PC-3 (cell line): ENCODE measurements at regions not wholly inside any gene's neighbourhood (a gene's known extent, or its start where the extent isn't known, plus 50 kb on each side); places are given as distances from the start of the nearest gene placed in this dataset.

Experiments used
- ATAC-seq: fragments of 200-7000 bp; cut with Tn5 transposase; 2 replicates; pipeline ENCODE4 v1.9.1; 2020; ENCODE audit warnings: mild to moderate bottlenecking, moderate library complexity
- BruUV-seq: library from RNA; stranded (reverse); fragments of 400-500 nt; replicated peaks from 2 replicates; lab custom pipeline; 2021; lab: Mats Ljungman, UMichigan
- CTCF ChIA-PET: fragments of 300-600 bp; sonication (Branson Sonifier 250); formaldehyde crosslinking; loops from one replicate; lab custom pipeline; 2022; ENCODE audit warnings: antibody characterized with exemption; lab: Charles Lee
- POLR2A ChIA-PET: fragments of 300-600 bp; sonication (Branson Sonifier 250); formaldehyde crosslinking; loops from one replicate; lab custom pipeline; 2022; ENCODE audit warnings: antibody characterized with exemption; ENCODE audit not compliant: unreplicated experiment; lab: Charles Lee
- DNase-seq: peaks from one replicate; pipeline ENCODE4 v3.0.0-alpha.2; 2015
- H2AFZ ChIP-seq: fragments of 300-600 bp; sonication (generic); 2 replicates; pipeline ENCODE4 v1.6.0; 2016; ENCODE audit warnings: antibody characterized with exemption, low read length
- H3F3A ChIP-seq: fragments of 300-600 bp; sonication (generic); one replicate; pipeline ENCODE4 v1.6.0; 2017; ENCODE audit warnings: antibody characterized with exemption, low read length, control low read depth, mild to moderate bottlenecking; ENCODE audit not compliant: unreplicated experiment
- H3K27ac ChIP-seq: fragments of 300-600 bp; sonication (generic); 2 replicates; pipeline ENCODE4 v1.5.1; 2016; ENCODE audit warnings: mild to moderate bottlenecking, low read length
- H3K27me3 ChIP-seq: fragments of 300-600 bp; sonication (generic); 2 replicates; pipeline ENCODE4 v1.6.1; 2016; ENCODE audit warnings: low read length, mixed read lengths
- H3K36me3 ChIP-seq: fragments of 300-600 bp; sonication (generic); 2 replicates; pipeline ENCODE4 v1.6.1; 2016; ENCODE audit warnings: low read depth, mixed run types, low read length, mixed read lengths
- H3K4me1 ChIP-seq: fragments of 300-600 bp; sonication (generic); 2 replicates; pipeline ENCODE4 v1.5.1; 2016; ENCODE audit warnings: low read length; ENCODE audit not compliant: insufficient read depth
- H3K4me2 ChIP-seq: fragments of 300-600 bp; sonication (generic); 2 replicates; pipeline ENCODE4 v1.6.0; 2016; ENCODE audit warnings: low read length
- H3K4me3 ChIP-seq: fragments of 300-600 bp; sonication (generic); 2 replicates; pipeline ENCODE4 v1.5.1; 2016; ENCODE audit warnings: mild to moderate bottlenecking, low read length, mixed read lengths
- H3K79me2 ChIP-seq: fragments of 300-600 bp; sonication (generic); 2 replicates; pipeline ENCODE4 v1.6.1; 2017; ENCODE audit warnings: low read length, mixed read lengths
- H3K9ac ChIP-seq: fragments of 300-600 bp; sonication (generic); 2 replicates; pipeline ENCODE4 v1.6.0; 2016; ENCODE audit warnings: mild to moderate bottlenecking, low read length
- H3K9me2 ChIP-seq: fragments of 300-600 bp; sonication (generic); replicated peaks from 2 replicates; pipeline ENCODE4 v1.6.1; 2016; ENCODE audit warnings: mixed run types, low read length, mixed read lengths
- H3K9me3 ChIP-seq: fragments of 300-600 bp; sonication (generic); 2 replicates; pipeline ENCODE4 v1.6.1; 2016; ENCODE audit warnings: low read length, mixed read lengths
- H4K20me1 ChIP-seq: fragments of 300-600 bp; sonication (generic); 2 replicates; pipeline ENCODE4 v1.6.1; 2016; ENCODE audit warnings: low read length, mixed read lengths
- EZH2 ChIP-seq: fragments of 300-600 bp; sonication (generic); IDR thresholded peaks from one replicate; pipeline ENCODE4 v1.6.1; 2017; ENCODE audit warnings: antibody characterized with exemption, mild to moderate bottlenecking, low read length; ENCODE audit not compliant: unreplicated experiment
- EZH2phosphoT487 ChIP-seq: fragments of 300-600 bp; sonication (generic); IDR thresholded peaks from 2 replicates; pipeline ENCODE4 v1.6.1; 2018; ENCODE audit warnings: mild to moderate bottlenecking, antibody characterized with exemption, low read length, borderline replicate concordance
- intact Hi-C: fragments of 100-400 bp; cut with micrococcal nuclease; formaldehyde crosslinking; loops from 2 replicates; pipeline ENCODE4 v1.9.0; 2023
- TF ChIP-seq, protein P1 (sequence below): fragments of 300-600 bp; sonication (generic); conservative IDR thresholded peaks from 2 replicates; pipeline ENCODE4 v1.5.1; 2017; ENCODE audit warnings: antibody characterized with exemption, low read depth, mild to moderate bottlenecking, low read length

DNA sequence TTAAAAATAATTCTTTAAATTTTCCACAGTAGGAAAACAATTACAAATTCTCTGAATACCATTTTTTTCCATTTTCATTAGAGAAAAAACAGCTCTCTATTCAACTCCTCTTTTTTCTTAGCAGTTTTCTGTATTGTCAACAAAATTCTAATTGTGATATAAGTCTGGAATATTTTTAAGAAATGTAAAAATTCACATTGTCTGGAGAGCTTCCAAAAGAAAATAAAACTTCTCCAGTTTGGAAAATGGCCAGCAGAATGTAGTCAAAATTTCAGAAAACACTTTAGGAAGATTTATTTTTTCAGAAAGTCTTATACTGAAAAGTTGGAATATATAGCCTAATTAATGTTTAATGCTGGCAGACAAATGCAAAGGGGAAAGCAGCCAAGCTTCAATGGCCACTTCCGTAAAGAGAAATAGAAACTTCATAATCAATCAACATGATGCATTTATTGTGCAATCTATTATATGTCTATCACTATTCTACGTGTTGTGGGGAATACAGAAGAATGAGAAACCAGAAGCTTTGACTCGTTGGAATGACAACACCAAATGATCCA is 733.2 kb upstream of the PKDCC start:
- BruUV-seq = no TSS peak
- Histone ChIP-seq H3K9ac (no peak overlapping the region), H3K9me2 (no peaks in the 10 kb centered on the region), H3K27ac (no peak overlapping the region), H3K36me3 (no peaks in the 10 kb centered on the region), H3K4me1 (no peaks in the 10 kb centered on the region), H3K4me3 (no peak overlapping the region), H3K79me2 (no peaks in the 10 kb centered on the region), H3K27me3 (no peaks in the 10 kb centered on the region), H4K20me1 (no peaks in the 10 kb centered on the region), H3F3A (no peaks in the 10 kb centered on the region), H2AFZ (no peak overlapping the region), H3K4me2 (no peak overlapping the region), H3K9me3 (no peaks in the 10 kb centered on the region)
- ChIA-PET CTCF (interaction anchor here (0.7 kb wide), 1 partner anchor 153 kb away, joined by 3 read pairs; no protein-coding TSS in a partner anchor), POLR2A (no interaction called here)
- TF ChIP-seq EZH2phosphoT487 (no peak), EZH2 (no peak)
- TF ChIP-seq, protein P1, sequence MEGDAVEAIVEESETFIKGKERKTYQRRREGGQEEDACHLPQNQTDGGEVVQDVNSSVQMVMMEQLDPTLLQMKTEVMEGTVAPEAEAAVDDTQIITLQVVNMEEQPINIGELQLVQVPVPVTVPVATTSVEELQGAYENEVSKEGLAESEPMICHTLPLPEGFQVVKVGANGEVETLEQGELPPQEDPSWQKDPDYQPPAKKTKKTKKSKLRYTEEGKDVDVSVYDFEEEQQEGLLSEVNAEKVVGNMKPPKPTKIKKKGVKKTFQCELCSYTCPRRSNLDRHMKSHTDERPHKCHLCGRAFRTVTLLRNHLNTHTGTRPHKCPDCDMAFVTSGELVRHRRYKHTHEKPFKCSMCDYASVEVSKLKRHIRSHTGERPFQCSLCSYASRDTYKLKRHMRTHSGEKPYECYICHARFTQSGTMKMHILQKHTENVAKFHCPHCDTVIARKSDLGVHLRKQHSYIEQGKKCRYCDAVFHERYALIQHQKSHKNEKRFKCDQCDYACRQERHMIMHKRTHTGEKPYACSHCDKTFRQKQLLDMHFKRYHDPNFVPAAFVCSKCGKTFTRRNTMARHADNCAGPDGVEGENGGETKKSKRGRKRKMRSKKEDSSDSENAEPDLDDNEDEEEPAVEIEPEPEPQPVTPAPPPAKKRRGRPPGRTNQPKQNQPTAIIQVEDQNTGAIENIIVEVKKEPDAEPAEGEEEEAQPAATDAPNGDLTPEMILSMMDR = no peak
- intact Hi-C loops = no loop called here
- ATAC-seq (no peak), DNase-seq (no peak)

DNA sequence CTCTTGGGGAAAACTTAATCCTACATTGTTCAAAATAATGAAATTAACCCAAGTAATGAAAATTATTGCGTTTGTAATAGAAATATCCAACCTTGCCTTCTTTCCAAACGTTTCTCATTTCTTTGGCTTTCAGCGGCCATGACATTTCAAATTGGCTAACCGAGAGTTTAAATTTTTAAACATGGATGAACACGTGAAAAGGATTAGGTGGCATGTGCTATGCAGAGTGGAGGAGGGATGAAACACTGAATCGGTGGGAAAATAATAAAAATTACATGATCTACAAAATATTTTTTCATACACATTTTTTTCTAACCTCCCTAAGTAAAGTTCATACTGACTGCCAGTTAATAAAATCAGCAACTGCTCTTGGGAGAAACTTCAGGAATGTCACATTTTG is 728.4 kb upstream of the PKDCC start:
- no peaks in the 10 kb centered on the region for H3K27me3 ChIP-seq
- H2AFZ ChIP-seq = no peak overlapping the region
- no peaks in the 10 kb centered on the region for H3K79me2 ChIP-seq
- no peak overlapping the region for H3K4me3 ChIP-seq
- ChIA-PET POLR2A (no interaction called here), CTCF (no interaction called here)
- no peaks in the 10 kb centered on the region for H3F3A ChIP-seq
- no TSS peak for BruUV-seq
- no peak overlapping the region for H3K4me2 ChIP-seq
- DNase-seq (no peak), ATAC-seq (no peak)
- H3K4me1 ChIP-seq = peaks cover 15% of the 10 kb centered on the region
- H3K36me3 ChIP-seq = no peaks in the 10 kb centered on the region
- intact Hi-C loops = no loop called here
- no peak overlapping the region for H3K27ac ChIP-seq
- H4K20me1 ChIP-seq = no peaks in the 10 kb centered on the region
- no peaks in the 10 kb centered on the region for H3K9me3 ChIP-seq
- TF ChIP-seq EZH2 (no peak), EZH2phosphoT487 (no peak)
- TF ChIP-seq, protein P1 = no peak
- H3K9ac ChIP-seq = no peak overlapping the region
- no peaks in the 10 kb centered on the region for H3K9me2 ChIP-seq

DNA sequence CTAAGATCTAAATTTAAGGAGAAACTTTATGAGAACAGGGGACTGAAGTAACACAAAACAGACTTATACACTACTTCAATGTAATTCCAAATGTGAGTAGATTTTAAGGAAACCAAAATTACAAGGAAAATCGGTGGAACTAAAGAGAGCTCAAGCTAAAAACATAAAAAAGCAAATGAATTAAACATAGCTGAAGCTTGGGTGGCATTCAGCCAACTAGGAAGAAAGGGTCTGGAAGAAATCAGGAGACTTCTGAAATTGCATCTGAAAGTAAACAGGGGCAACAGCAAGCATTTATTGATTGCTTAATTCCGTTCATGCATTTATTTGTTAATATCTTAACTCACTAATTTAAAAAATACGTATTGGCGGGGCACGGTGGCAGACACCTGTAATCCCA is 727.3 kb upstream of the PKDCC start:
- peaks cover 15% of the 10 kb centered on the region for H3K4me1 ChIP-seq
- H3K4me3 ChIP-seq = no peak overlapping the region
- no peak overlapping the region for H3K9ac ChIP-seq
- H3K36me3 ChIP-seq = no peaks in the 10 kb centered on the region
- POLR2A ChIA-PET = interaction anchor here (0.6 kb wide), 1 partner anchor 120 kb away, joined by 3 read pairs; no protein-coding TSS in a partner anchor
- H3K9me2 ChIP-seq = no peaks in the 10 kb centered on the region
- ATAC-seq (no peak), DNase-seq (no peak)
- no peak overlapping the region for H3K27ac ChIP-seq
- no peaks in the 10 kb centered on the region for H3K9me3 ChIP-seq
- H3F3A ChIP-seq = no peaks in the 10 kb centered on the region
- no TSS peak for BruUV-seq
- H4K20me1 ChIP-seq = no peaks in the 10 kb centered on the region
- TF ChIP-seq, protein P1 = no peak
- TF ChIP-seq EZH2 (no peak), EZH2phosphoT487 (no peak)
- intact Hi-C loops = no loop called here
- H3K4me2 ChIP-seq = no peak overlapping the region
- CTCF ChIA-PET = no interaction called here
- no peaks in the 10 kb centered on the region for H3K79me2 ChIP-seq
- no peak overlapping the region for H2AFZ ChIP-seq
- no peaks in the 10 kb centered on the region for H3K27me3 ChIP-seq
